ENCODE measurements at regions not wholly inside any gene's neighbourhood (a gene's known extent, or its start where the extent isn't known, plus 50 kb on each side); places are given as distances from the start of the nearest gene placed in this dataset.

GRCh38 chr2:180732337-180732736 is 248.1 kb upstream of the UBE2E3 start:
- ChIA-PET CTCF (no interaction called here), POLR2A (no interaction called here)
- Histone ChIP-seq H4K20me1 (ENCODE audit: insufficient read depth) (no peaks in the 10 kb centered on the region), H3K9me2 (no peaks in the 10 kb centered on the region), H3K4me2 (no peak overlapping the region), H3K27me3 (ENCODE audit: insufficient read depth) (no peaks in the 10 kb centered on the region), H3F3A (replicated peaks; ENCODE audit: insufficient read depth) (peaks cover 6% of the 10 kb centered on the region), H3K27ac (ENCODE audit: low read depth in 2 of 2, low read length in 1 of 2) (no peak overlapping the region), H3K9ac (no peak overlapping the region), H3K36me3 (replicated peaks in 1 of 2; ENCODE audit: control insufficient read depth in 1 of 2, insufficient read depth in 2 of 2, low read length in 1 of 2) (no peaks in the 10 kb centered on the region), H3K4me3 (ENCODE audit: low read depth in 2 of 2, low read length in 1 of 2) (no peak overlapping the region), H3K79me2 (ENCODE audit: insufficient read depth) (no peaks in the 10 kb centered on the region), H3K9me3 (no peaks in the 10 kb centered on the region), H3K4me1 (ENCODE audit: control insufficient read depth in 1 of 2, insufficient read depth in 2 of 2, low read depth in 1 of 2, low read length in 1 of 2) (no peaks in the 10 kb centered on the region; a peak in 2 of 4 replicates), H2AFZ (ENCODE audit: low read depth) (no peak overlapping the region)
- TF ChIP-seq GABPA (IDR thresholded peaks at IDR 0.05; ENCODE audit: low read depth) (no peak), SIN3A (IDR thresholded peaks at IDR 0.05; ENCODE audit: borderline replicate concordance, low read depth, low read length) (no peak), NRF1 (IDR thresholded peaks at IDR 0.05; ENCODE audit: low read depth, low read length) (no peak), USF2 (IDR thresholded peaks at IDR 0.05; ENCODE audit: borderline replicate concordance, low read depth, low read length) (no peak)
- WGBS (ENCODE audit: low lambda C conversion rate): 71% methylated on average over 2 of the region's 3 CpGs
- DNase-seq: no peak

GRCh38 chr2:180730976-180731375 is 249.4 kb upstream of the UBE2E3 start:
- no peak for TF ChIP-seq USF1 (IDR thresholded peaks at IDR 0.05; ENCODE audit: borderline replicate concordance, low read depth)
- no peaks in the 10 kb centered on the region for H3K9me2 ChIP-seq
- H3K27me3 ChIP-seq (ENCODE audit: insufficient read depth): no peaks in the 10 kb centered on the region
- no peak overlapping the region for H2AFZ ChIP-seq (ENCODE audit: low read depth)
- H3K27ac ChIP-seq (ENCODE audit: low read depth in 2 of 2, low read length in 1 of 2): no peak overlapping the region
- H3F3A ChIP-seq (replicated peaks; ENCODE audit: insufficient read depth): peaks cover 6% of the 10 kb centered on the region
- no peak overlapping the region for H3K4me2 ChIP-seq
- 85% methylated on average over 2 of the region's 2 CpGs for WGBS (ENCODE audit: low lambda C conversion rate)
- no peak for DNase-seq
- no peak overlapping the region for H3K4me3 ChIP-seq (ENCODE audit: low read depth in 2 of 2, low read length in 1 of 2)
- H3K4me1 ChIP-seq (ENCODE audit: control insufficient read depth in 1 of 2, insufficient read depth in 2 of 2, low read depth in 1 of 2, low read length in 1 of 2): no peaks in the 10 kb centered on the region; a peak in 1 of 4 replicates
- no peaks in the 10 kb centered on the region for H4K20me1 ChIP-seq (ENCODE audit: insufficient read depth)
- H3K9me3 ChIP-seq: no peaks in the 10 kb centered on the region
- no peak overlapping the region for H3K9ac ChIP-seq
- no peaks in the 10 kb centered on the region for H3K79me2 ChIP-seq (ENCODE audit: insufficient read depth)
- no peaks in the 10 kb centered on the region for H3K36me3 ChIP-seq (replicated peaks in 1 of 2; ENCODE audit: control insufficient read depth in 1 of 2, insufficient read depth in 2 of 2, low read length in 1 of 2)
- CTCF ChIA-PET: no interaction called here
- POLR2A ChIA-PET: no interaction called here

- no peaks in the 10 kb centered on the region for H3K36me3 ChIP-seq (replicated peaks in 1 of 2; ENCODE audit: control insufficient read depth in 1 of 2, insufficient read depth in 2 of 2, low read length in 1 of 2)
- H3K27me3 ChIP-seq (ENCODE audit: insufficient read depth): no peaks in the 10 kb centered on the region
- ChIA-PET POLR2A (no interaction called here), CTCF (interaction anchor here (0.6 kb wide), 1 partner anchor 65 kb away, joined by 3 read pairs; no protein-coding TSS in a partner anchor)
- no peaks in the 10 kb centered on the region for H3K79me2 ChIP-seq (ENCODE audit: insufficient read depth)
- H2AFZ ChIP-seq (ENCODE audit: low read depth): peak overlapping the region; percentile 69; the same call in 1 of the 2 replicates
- H4K20me1 ChIP-seq (ENCODE audit: insufficient read depth): no peaks in the 10 kb centered on the region
- no peak overlapping the region for H3K4me3 ChIP-seq (ENCODE audit: low read depth in 2 of 2, low read length in 1 of 2)
- 68% methylated on average over 2 of the region's 2 CpGs for WGBS (ENCODE audit: low lambda C conversion rate)
- peak overlapping the region; percentile 47; the same call in 1 of the 2 replicates for H3K4me2 ChIP-seq
- DNase-seq: no peak
- H3K9ac ChIP-seq: peak overlapping the region; percentile 20; the same call in 1 of the 2 replicates
- H3K9me2 ChIP-seq: no peaks in the 10 kb centered on the region
- no peaks in the 10 kb centered on the region for H3K9me3 ChIP-seq
- peak overlapping the region in 1 of 2 experiments; percentile 92; a peak in 2 of 4 replicates for H3K27ac ChIP-seq (ENCODE audit: low read depth in 2 of 2, low read length in 1 of 2)
- H3K4me1 ChIP-seq (ENCODE audit: control insufficient read depth in 1 of 2, insufficient read depth in 2 of 2, low read depth in 1 of 2, low read length in 1 of 2): no peaks in the 10 kb centered on the region; a peak in 1 of 4 replicates
- H3F3A ChIP-seq (replicated peaks; ENCODE audit: insufficient read depth): peaks cover 6% of the 10 kb centered on the region
- TF ChIP-seq CTCF (IDR thresholded peaks at IDR 0.05): no peak
- no peak for TF ChIP-seq USF1 (IDR thresholded peaks at IDR 0.05; ENCODE audit: borderline replicate concordance, low read depth)
- TF ChIP-seq IRF3 (IDR thresholded peaks at IDR 0.05; ENCODE audit: low read depth, low read length): no peak
- TF ChIP-seq TAF1 (IDR thresholded peaks at IDR 0.05; ENCODE audit: borderline replicate concordance, low read depth, low read length): no peak
- no peak for TF ChIP-seq YY1 (IDR thresholded peaks at IDR 0.05; ENCODE audit: low read depth)
- TF ChIP-seq MXI1 (IDR thresholded peaks at IDR 0.05; ENCODE audit: low read depth, low read length): no peak
- no peak for TF ChIP-seq GABPA (IDR thresholded peaks at IDR 0.05; ENCODE audit: low read depth)
- no peak for TF ChIP-seq SIN3A (IDR thresholded peaks at IDR 0.05; ENCODE audit: borderline replicate concordance, low read depth, low read length)
- TF ChIP-seq EZH2phosphoT487 (IDR thresholded peaks at IDR 0.05; ENCODE audit: borderline replicate concordance, low read depth): no peak
- no peak; the same call in 1 of the 2 replicates for TF ChIP-seq POLR2AphosphoS5 (IDR thresholded peaks at IDR 0.05; ENCODE audit: low read depth, low read length)
- TF ChIP-seq RXRA (IDR thresholded peaks at IDR 0.05; ENCODE audit: borderline replicate concordance, low read depth): peak; percentile 20; the same call in 1 of the 2 replicates
- no peak for TF ChIP-seq MEF2A (IDR thresholded peaks at IDR 0.05; ENCODE audit: borderline replicate concordance, low read depth)
These were observed 251.4 kb upstream of the UBE2E3 start for GRCh38 chr2:180728928-180729559.

Measured in SK-N-SH (cell line).